ENCODE measurements at regions not wholly inside any gene's neighbourhood (a gene's known extent, or its start where the extent isn't known, plus 50 kb on each side); places are given as distances from the start of the nearest gene placed in this dataset.

DNA sequence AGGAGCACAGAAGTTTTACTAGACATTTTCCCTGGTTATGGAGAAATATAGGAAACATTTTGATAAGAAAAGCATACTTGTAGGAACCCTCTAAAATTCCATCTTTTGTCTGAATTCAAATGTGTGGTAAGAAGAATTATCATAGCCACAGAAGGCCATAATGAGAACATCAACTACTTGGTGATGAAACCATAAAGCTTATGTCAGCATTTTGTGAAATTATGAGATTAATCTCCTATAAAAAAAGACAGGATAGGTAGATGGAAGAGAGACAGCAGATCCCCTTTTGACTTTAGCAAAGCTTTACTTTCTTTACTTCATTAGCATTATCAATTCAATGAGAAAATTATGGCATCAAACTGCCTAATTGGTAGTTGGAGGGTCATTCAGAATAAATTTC is 697.0 kb downstream of the IGSF11 start:
- Mint-ChIP-seq H3K4me1 (ENCODE audit: low read depth) (no peaks in the 10 kb centered on the region), H3K27me3 (no peaks in the 10 kb centered on the region), H3K9me3 (peaks cover 14% of the 10 kb centered on the region), H3K4me3 (no peak overlapping the region), H3K27ac (no peak overlapping the region), H3K36me3 (no peaks in the 10 kb centered on the region)
- DNase-seq: no peak
- CTCF ChIA-PET: no interaction called here
- intact Hi-C loops (cut with micrococcal nuclease): no loop called here
- POLR2A ChIA-PET: no interaction called here

GRCh38 chr3:118347396-118348168 is 687.1 kb downstream of the IGSF11 start:
- H3K36me3 Mint-ChIP-seq: no peaks in the 10 kb centered on the region
- H3K27ac Mint-ChIP-seq: no peak overlapping the region
- DNase-seq: no peak
- CTCF ChIA-PET: no interaction called here
- no peaks in the 10 kb centered on the region for H3K27me3 Mint-ChIP-seq
- intact Hi-C loops (cut with micrococcal nuclease): no loop called here
- no peak overlapping the region for H3K4me3 Mint-ChIP-seq
- H3K9me3 Mint-ChIP-seq: peaks cover 15% of the 10 kb centered on the region
- no peaks in the 10 kb centered on the region for H3K4me1 Mint-ChIP-seq (ENCODE audit: low read depth)
- POLR2A ChIA-PET: no interaction called here

GRCh38 chr3:118348169-118348557 is 686.5 kb downstream of the IGSF11 start:
- Mint-ChIP-seq H3K9me3 (peaks cover 16% of the 10 kb centered on the region), H3K4me1 (ENCODE audit: low read depth) (no peaks in the 10 kb centered on the region), H3K36me3 (no peaks in the 10 kb centered on the region), H3K27me3 (no peaks in the 10 kb centered on the region), H3K27ac (no peak overlapping the region), H3K4me3 (no peak overlapping the region)
- ChIA-PET POLR2A (no interaction called here), CTCF (no interaction called here)
- intact Hi-C loops (cut with micrococcal nuclease): no loop called here
- DNase-seq: no peak

GRCh38 chr3:118354556-118354955 is 680.1 kb downstream of the IGSF11 start:
- H3K9me3 Mint-ChIP-seq: peaks cover 73% of the 10 kb centered on the region
- no peaks in the 10 kb centered on the region for H3K4me1 Mint-ChIP-seq (ENCODE audit: low read depth)
- no peak for DNase-seq
- H3K27ac Mint-ChIP-seq: no peak overlapping the region
- POLR2A ChIA-PET: no interaction called here
- H3K4me3 Mint-ChIP-seq: no peak overlapping the region
- CTCF ChIA-PET: no interaction called here
- intact Hi-C loops (cut with micrococcal nuclease): no loop called here
- no peaks in the 10 kb centered on the region for H3K36me3 Mint-ChIP-seq
- no peaks in the 10 kb centered on the region for H3K27me3 Mint-ChIP-seq

DNA sequence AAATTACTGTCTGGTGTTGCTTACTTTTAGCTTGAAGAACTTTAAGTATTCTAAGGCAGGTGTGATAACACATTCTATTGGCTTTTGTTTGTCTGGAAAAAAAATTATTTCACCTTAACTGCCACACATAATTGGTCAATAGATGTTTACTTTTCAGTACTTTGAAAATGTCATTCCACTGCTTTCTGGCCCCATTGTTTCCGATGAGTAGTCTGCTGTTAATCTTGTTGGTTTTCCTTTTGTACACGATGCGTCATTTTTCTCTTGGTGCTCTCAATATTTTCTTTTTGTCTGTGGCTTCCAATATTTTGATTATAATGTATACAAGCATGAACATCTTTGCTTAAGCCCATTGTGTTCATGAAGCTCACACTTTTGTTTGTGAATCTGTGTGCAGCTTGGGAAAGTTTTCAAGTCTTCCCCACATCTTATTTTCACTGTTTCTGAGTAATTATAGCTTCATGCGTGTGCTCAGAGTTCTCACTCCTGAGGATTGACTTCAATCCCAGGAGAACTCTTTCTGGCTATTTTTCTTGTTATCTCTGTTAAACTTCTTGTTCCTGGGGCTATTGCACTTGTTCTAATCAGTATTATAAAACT is 664.7 kb downstream of the IGSF11 start:
- intact Hi-C loops (cut with micrococcal nuclease): no loop called here
- no peak overlapping the region for H3K27ac Mint-ChIP-seq
- ChIA-PET POLR2A (no interaction called here), CTCF (no interaction called here)
- H3K9me3 Mint-ChIP-seq: peaks cover 18% of the 10 kb centered on the region
- no peak for DNase-seq
- H3K4me1 Mint-ChIP-seq (ENCODE audit: low read depth): no peaks in the 10 kb centered on the region
- H3K36me3 Mint-ChIP-seq: no peaks in the 10 kb centered on the region
- no peak overlapping the region for H3K4me3 Mint-ChIP-seq
- no peaks in the 10 kb centered on the region for H3K27me3 Mint-ChIP-seq

DNA sequence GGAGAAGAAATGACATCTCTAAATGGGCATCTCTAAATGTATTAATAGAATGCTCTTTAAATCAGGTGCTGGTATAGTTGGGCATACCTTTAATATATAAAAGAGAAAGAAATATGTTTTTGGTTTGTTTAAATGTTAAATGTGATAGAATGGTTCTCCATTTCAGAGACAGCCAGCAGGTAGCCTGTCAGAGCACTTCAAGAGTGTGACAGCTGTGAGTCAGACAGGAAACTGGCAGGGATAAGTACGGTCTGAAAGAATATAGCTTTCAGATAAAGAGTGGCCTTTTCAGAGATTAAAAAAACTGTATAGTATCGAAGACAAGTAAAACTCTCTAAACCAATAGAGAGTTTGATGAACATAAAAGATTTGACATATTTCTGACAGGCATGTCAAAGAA is 654.1 kb downstream of the IGSF11 start:
- no peak for DNase-seq
- Mint-ChIP-seq H3K27ac (no peak overlapping the region), H3K4me3 (no peak overlapping the region), H3K9me3 (peaks cover 9% of the 10 kb centered on the region), H3K4me1 (ENCODE audit: low read depth) (no peaks in the 10 kb centered on the region), H3K27me3 (no peaks in the 10 kb centered on the region), H3K36me3 (no peaks in the 10 kb centered on the region)
- ChIA-PET POLR2A (no interaction called here), CTCF (no interaction called here)
- intact Hi-C loops (cut with micrococcal nuclease): no loop called here

GRCh38 chr3:118396491-118396890 is 638.2 kb downstream of the IGSF11 start:
- Mint-ChIP-seq H3K36me3 (no peaks in the 10 kb centered on the region), H3K9me3 (peaks cover 5% of the 10 kb centered on the region), H3K4me3 (no peak overlapping the region), H3K4me1 (ENCODE audit: low read depth) (no peaks in the 10 kb centered on the region), H3K27ac (no peak overlapping the region), H3K27me3 (no peaks in the 10 kb centered on the region)
- DNase-seq: no peak
- intact Hi-C loops (cut with micrococcal nuclease): no loop called here
- ChIA-PET POLR2A (no interaction called here), CTCF (interaction anchor here (0.5 kb wide), 1 partner anchor 846 kb away, joined by 5 read pairs; no protein-coding TSS in a partner anchor)

- no peaks in the 10 kb centered on the region for H3K27me3 Mint-ChIP-seq
- intact Hi-C loops (cut with micrococcal nuclease): no loop called here
- no peak for DNase-seq
- no peak overlapping the region for H3K27ac Mint-ChIP-seq
- no peaks in the 10 kb centered on the region for H3K4me1 Mint-ChIP-seq (ENCODE audit: low read depth)
- no peaks in the 10 kb centered on the region for H3K36me3 Mint-ChIP-seq
- H3K9me3 Mint-ChIP-seq: peaks cover 5% of the 10 kb centered on the region
- POLR2A ChIA-PET: no interaction called here
- no peak overlapping the region for H3K4me3 Mint-ChIP-seq
- CTCF ChIA-PET: no interaction called here
Measured at GRCh38 chr3:118400086-118400485, 634.6 kb downstream of the IGSF11 start.

DNA sequence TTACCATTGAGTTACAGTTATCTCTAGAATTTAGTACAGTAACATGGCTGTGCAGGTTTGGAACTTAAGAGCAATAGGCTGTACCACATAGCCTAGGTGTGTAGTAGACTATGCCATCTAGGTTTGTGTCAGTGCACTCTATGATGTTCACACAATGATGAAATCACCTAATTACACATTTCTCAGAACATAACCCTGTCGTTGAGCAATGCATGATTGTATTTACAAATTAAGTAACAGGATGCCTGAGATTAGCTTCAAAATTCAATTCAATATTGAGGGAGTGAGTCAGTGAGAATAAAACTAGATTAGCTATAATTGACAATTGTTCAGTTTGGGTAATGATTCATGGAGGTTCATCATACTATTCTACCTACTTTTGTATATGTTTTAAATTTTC is 633.8 kb downstream of the IGSF11 start:
- no peak overlapping the region for H3K27ac Mint-ChIP-seq
- intact Hi-C loops (cut with micrococcal nuclease): no loop called here
- ChIA-PET POLR2A (no interaction called here), CTCF (no interaction called here)
- no peaks in the 10 kb centered on the region for H3K9me3 Mint-ChIP-seq
- H3K36me3 Mint-ChIP-seq: no peaks in the 10 kb centered on the region
- no peaks in the 10 kb centered on the region for H3K4me1 Mint-ChIP-seq (ENCODE audit: low read depth)
- no peak overlapping the region for H3K4me3 Mint-ChIP-seq
- DNase-seq: no peak
- no peaks in the 10 kb centered on the region for H3K27me3 Mint-ChIP-seq

- Mint-ChIP-seq H3K27ac (no peak overlapping the region), H3K27me3 (no peaks in the 10 kb centered on the region), H3K36me3 (no peaks in the 10 kb centered on the region), H3K4me1 (ENCODE audit: low read depth) (no peaks in the 10 kb centered on the region), H3K4me3 (no peak overlapping the region), H3K9me3 (no peaks in the 10 kb centered on the region)
- intact Hi-C loops (cut with micrococcal nuclease): no loop called here
- POLR2A ChIA-PET: no interaction called here
- DNase-seq: no peak
- CTCF ChIA-PET: no interaction called here
Measured at GRCh38 chr3:118401887-118402286, 632.8 kb downstream of the IGSF11 start.

DNA sequence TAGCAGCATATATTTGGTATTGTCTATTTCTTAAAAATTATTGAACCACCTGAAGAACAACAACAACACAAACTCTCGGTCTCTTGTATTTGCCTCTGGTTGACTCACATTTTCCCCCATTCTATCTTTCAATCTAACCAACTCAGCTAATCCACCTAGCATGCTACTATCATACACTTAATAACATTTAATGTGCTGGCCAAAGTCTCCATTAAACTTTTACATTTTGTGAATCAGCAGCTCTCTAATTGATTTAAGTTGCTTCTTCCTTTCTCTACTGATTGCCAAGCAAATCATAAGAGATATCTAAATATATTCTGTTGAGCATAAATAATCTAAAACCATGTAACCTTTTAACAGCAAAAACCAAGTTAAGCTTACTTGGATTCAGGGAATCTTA is 631.7 kb downstream of the IGSF11 start:
- no peak for DNase-seq
- Mint-ChIP-seq H3K36me3 (no peaks in the 10 kb centered on the region), H3K27ac (no peak overlapping the region), H3K27me3 (no peaks in the 10 kb centered on the region), H3K4me3 (no peak overlapping the region), H3K9me3 (no peaks in the 10 kb centered on the region), H3K4me1 (ENCODE audit: low read depth) (no peaks in the 10 kb centered on the region)
- ChIA-PET CTCF (no interaction called here), POLR2A (no interaction called here)
- intact Hi-C loops (cut with micrococcal nuclease): no loop called here

- Mint-ChIP-seq H3K36me3 (no peaks in the 10 kb centered on the region), H3K27me3 (no peaks in the 10 kb centered on the region), H3K4me1 (ENCODE audit: low read depth) (no peaks in the 10 kb centered on the region), H3K4me3 (no peak overlapping the region), H3K27ac (no peak overlapping the region), H3K9me3 (peaks cover 4% of the 10 kb centered on the region)
- intact Hi-C loops (cut with micrococcal nuclease): no loop called here
- no peak for DNase-seq
- ChIA-PET CTCF (no interaction called here), POLR2A (no interaction called here)
Measured at GRCh38 chr3:118406562-118406961, 628.1 kb downstream of the IGSF11 start.

DNA sequence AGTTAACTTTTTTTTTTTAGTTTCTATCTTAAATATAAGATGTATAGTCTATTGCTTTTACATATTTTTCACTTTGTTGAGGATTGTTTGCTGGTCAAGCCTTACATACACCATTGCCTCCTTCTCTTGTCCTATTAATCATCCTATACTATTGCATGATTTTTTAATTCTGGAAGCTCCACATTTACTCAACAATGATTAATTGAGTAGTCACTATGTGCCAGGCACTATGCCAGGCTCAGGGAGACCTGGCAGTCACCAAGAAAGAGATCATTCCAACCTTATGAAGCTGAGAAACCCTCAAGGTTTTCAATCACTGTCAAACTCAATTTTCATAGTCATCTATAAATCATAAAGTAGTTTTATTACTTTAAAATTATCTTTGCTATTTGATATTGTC is 626.2 kb downstream of the IGSF11 start:
- no peak for DNase-seq
- ChIA-PET CTCF (no interaction called here), POLR2A (no interaction called here)
- no peaks in the 10 kb centered on the region for H3K27me3 Mint-ChIP-seq
- H3K36me3 Mint-ChIP-seq: no peaks in the 10 kb centered on the region
- no peak overlapping the region for H3K27ac Mint-ChIP-seq
- peaks cover 10% of the 10 kb centered on the region for H3K9me3 Mint-ChIP-seq
- H3K4me1 Mint-ChIP-seq (ENCODE audit: low read depth): no peaks in the 10 kb centered on the region
- no peak overlapping the region for H3K4me3 Mint-ChIP-seq
- intact Hi-C loops (cut with micrococcal nuclease): no loop called here
